Duodenal mucosa (tissue), 2 donors: ENCODE measurements at regions not wholly inside any gene's neighbourhood (a gene's known extent, or its start where the extent isn't known, plus 50 kb on each side); places are given as distances from the start of the nearest gene placed in this dataset.

Experiments
- H3K27ac ChIP-seq: one replicate; pipeline ENCODE4 v1.7.0; 2013; ENCODE audit warnings: low read depth, low read length
- H3K27me3 ChIP-seq, 2 donors: one replicate each; pipeline ENCODE4 v1.7.0; 2013; ENCODE audit warnings: low read length in 2 of 2, control low read depth in 1 of 2; ENCODE audit not compliant: insufficient read depth in 2 of 2, control insufficient read depth in 1 of 2
- H3K36me3 ChIP-seq, 2 donors: one replicate each; pipeline ENCODE4 v1.7.0; 2013; ENCODE audit warnings: low read length in 2 of 2, control low read depth in 1 of 2; ENCODE audit not compliant: insufficient read depth in 2 of 2, control insufficient read depth in 1 of 2
- H3K4me1 ChIP-seq, 2 donors: one replicate each; pipeline ENCODE4 v1.7.0; 2013; ENCODE audit warnings: low read length in 2 of 2, control low read depth in 1 of 2; ENCODE audit not compliant: insufficient read depth in 2 of 2, control insufficient read depth in 1 of 2
- H3K4me3 ChIP-seq, 2 donors: one replicate each; pipeline ENCODE4 v1.7.0; 2013; ENCODE audit warnings: low read length in 2 of 2, low read depth in 1 of 2
- H3K9ac ChIP-seq, 2 donors: one replicate each; pipeline ENCODE4 v1.7.0; 2013; ENCODE audit warnings: low read length in 2 of 2, low read depth in 1 of 2
- H3K9me3 ChIP-seq, 2 donors: one replicate each; pipeline ENCODE4 v1.7.0; 2013; ENCODE audit warnings: low read length in 2 of 2, control low read depth in 1 of 2; ENCODE audit not compliant: control insufficient read depth in 1 of 2

DNA sequence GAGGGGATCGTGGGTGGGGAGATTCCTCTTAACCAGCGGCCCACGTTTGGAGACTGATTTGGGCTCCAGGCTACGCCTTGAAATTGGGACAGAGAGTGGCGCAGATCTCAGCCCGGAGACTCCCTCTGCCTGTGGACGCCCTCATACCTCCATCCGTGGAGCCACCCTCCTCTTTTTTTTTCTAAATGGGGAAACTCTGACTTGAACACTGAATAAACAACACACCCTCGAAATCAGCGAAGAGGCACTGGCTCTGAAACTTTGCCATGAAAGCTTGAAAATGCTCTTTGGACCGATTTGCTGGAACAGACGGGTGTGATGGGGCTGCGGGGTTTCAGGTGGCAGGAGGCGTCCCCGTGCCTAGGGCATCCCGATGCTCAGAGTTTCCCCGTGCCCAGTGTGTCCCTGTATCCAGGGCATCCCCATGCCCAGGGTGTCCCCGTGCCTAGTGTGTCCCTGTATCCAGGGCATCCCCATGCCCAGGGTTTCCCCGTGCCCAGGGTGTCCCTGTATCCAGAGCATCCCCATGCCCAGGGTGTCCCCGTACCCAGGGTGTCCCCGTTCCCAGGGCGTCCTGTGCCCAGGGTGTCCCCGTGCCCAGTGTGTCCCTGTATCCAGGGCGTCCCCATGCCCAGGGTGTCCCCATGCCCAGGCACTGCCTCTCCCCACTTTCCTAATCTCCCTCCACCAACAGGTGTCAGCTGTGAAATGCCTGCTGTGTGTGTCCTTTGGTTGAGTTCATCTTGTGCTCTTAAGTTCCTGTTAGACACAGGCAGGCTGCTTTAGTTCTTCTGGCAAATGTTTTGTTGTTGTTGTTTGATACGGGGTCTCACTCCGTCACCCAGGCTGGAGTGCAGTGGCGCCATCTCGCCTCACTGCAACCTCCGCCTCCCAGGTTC, 187.0 kb downstream of the SEC14L1 start:
- Histone ChIP-seq H3K36me3 (no peaks in the 10 kb centered on the region), H3K27ac (no peak overlapping the region), H3K9ac (no peak overlapping the region), H3K4me1 (peaks cover 75 to 85% of the 10 kb centered on the region in 2 donors), H3K4me3 (no peak overlapping the region), H3K27me3 (no peaks in the 10 kb centered on the region), H3K9me3 (no peaks in the 10 kb centered on the region)

DNA sequence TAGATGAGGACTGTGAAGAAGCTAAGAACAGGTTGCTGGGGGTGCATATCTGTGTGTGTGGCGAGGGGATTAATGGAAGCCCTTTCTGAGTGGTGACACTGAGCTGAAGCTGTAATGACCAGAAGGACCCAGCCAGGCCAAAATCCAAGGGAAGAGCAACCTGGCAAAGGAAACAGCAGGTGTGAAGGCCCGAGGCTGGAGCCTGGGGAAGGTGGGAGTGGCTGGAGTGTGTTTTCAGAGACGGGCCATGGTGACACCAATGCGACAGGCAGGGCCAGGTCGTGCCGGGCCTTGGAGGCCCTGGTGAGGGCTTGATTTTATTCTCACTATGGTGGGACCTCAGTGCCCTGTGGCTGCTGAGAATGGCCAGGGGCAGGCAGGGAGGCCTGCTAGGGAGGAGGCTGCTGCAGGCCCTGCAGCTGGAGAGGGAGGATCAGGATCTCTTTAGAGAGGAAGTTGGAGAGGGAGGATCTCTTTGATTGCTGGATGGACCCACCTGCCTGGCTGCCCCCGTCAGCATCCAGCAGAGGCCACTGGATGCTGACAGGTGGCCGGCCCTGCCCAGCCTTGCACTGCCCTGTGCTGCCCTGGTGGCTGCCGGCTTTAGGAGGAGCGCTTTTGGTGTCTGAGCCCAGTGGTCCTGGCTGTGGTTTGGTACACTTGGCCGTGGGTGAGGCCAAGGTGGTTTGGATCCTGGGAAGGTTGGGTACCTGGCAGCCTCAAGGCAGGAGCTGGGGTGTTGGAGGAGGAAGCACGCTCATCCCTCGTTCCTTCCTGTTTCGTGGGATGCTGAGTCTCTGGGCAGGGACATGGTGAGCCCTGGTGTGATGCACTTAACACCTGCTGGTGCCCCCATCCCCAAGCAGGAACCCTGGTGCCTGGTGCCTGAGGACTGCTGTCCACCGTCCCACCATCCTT, 188.3 kb downstream of the SEC14L1 start:
- Histone ChIP-seq H3K27me3 (no peaks in the 10 kb centered on the region), H3K4me3 (no peak overlapping the region), H3K4me1 (peaks cover 68 to 72% of the 10 kb centered on the region in 2 donors), H3K36me3 (no peaks in the 10 kb centered on the region), H3K9ac (no peak overlapping the region), H3K9me3 (no peaks in the 10 kb centered on the region), H3K27ac (no peak overlapping the region)

DNA sequence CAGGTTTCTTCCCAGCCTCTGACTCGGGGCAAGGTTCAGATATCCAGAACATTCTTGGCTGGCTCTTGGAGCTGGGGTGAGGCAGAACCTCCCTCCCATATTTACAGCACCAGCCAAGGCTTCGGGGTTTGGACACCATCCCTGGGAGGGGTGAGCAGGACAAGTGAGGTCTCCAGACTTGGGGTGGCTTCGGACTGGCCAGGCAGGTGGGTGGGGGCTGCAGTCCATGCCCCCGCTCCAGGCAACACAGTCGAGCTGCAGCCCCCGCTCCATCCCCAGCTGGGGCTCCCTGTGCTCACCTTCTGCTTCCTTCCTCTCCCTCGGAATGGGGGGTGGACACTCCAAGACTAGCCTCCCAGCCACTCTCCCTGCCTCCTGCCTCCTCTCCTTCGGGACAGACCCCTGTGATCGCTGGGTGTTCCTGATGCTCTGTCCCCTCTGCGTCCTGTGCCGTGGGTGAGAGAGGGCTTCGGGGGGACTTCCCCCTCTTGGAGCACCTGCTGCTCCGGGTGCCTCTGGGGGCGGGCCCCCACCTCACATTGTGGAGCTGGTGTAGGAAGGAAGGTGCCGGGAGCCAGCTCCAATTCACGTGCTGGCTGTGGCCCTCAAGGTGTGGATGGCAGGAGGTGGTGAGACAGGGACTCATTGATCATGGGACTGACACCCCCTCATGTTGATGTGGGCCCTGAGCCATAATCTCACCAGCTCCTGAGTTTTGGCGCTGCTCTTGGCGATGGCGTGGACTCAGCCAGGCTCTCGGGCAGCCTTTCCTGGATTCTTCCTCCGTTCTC, 189.2 kb downstream of the SEC14L1 start:
- H3K27ac ChIP-seq: no peak overlapping the region
- no peaks in the 10 kb centered on the region for H3K27me3 ChIP-seq
- peaks cover 60 to 64% of the 10 kb centered on the region in 2 donors for H3K4me1 ChIP-seq
- H3K9me3 ChIP-seq: no peaks in the 10 kb centered on the region
- no peak overlapping the region for H3K4me3 ChIP-seq
- H3K9ac ChIP-seq: no peak overlapping the region
- H3K36me3 ChIP-seq: no peaks in the 10 kb centered on the region

DNA sequence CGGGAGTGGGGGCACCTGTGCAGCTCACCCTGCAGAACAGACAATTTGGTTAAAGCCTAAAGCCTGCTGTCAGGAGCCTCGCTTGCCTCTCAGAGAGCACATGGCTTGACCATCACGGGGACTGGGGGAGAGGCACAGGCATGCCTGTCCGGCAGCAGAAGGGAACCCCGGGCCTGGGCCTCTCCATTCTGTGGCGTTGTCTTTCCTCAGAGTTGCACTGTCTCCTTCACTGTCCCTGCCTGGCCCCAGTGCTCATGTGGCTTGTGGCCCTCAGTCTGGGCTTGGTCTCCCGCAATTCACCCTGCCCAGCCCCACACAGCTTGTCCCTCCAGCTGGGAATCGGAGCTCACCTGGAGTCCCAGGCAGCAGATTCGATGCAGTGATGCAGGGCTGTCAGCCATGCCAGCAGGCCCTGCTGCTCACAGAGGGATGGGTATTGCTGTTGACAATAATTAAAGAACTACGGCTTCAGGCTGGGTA, 189.9 kb downstream of the SEC14L1 start:
- H3K36me3 ChIP-seq: no peaks in the 10 kb centered on the region
- H3K27me3 ChIP-seq: no peaks in the 10 kb centered on the region
- H3K9me3 ChIP-seq: no peaks in the 10 kb centered on the region
- H3K27ac ChIP-seq: no peak overlapping the region
- H3K4me3 ChIP-seq: no peak overlapping the region
- peaks cover 53 to 57% of the 10 kb centered on the region in 2 donors for H3K4me1 ChIP-seq
- no peak overlapping the region for H3K9ac ChIP-seq

DNA sequence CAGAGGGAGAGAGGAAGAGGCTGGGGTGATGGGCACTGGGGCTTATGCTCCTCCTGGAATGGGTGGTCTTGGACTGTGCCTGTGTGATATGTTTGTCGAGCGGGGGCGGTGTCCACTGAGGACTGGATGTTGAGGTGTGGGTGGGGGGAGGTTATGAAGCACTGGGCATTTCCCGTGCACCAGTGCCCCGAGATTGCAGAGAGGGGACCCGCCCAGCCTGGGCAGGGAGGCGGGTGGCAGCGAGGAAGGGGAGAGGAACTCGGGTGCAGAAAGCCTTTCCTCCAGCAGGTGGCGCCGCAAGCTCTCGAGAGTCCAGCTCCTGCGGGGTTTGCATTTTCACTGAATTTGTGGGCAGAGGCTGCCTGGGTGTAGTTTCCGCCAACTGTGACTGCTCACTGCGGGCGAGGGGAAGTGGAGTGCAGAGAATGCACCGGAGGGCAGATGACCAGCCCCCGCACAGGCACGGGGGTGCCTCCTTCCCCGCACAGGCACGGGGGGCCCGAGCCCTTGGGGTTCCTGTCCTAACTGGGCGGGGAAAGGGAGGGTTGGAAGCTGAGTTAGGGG, 190.6 kb downstream of the SEC14L1 start:
- peak overlapping the region; percentile 45 for H3K27ac ChIP-seq
- H3K9ac ChIP-seq: peak overlapping the region in 1 of 2 donors; percentile 54
- H3K4me3 ChIP-seq: peak overlapping the region; percentile 45 to 53
- no peaks in the 10 kb centered on the region for H3K9me3 ChIP-seq
- no peaks in the 10 kb centered on the region for H3K27me3 ChIP-seq
- H3K36me3 ChIP-seq: no peaks in the 10 kb centered on the region
- peaks cover 45 to 49% of the 10 kb centered on the region in 2 donors for H3K4me1 ChIP-seq

DNA sequence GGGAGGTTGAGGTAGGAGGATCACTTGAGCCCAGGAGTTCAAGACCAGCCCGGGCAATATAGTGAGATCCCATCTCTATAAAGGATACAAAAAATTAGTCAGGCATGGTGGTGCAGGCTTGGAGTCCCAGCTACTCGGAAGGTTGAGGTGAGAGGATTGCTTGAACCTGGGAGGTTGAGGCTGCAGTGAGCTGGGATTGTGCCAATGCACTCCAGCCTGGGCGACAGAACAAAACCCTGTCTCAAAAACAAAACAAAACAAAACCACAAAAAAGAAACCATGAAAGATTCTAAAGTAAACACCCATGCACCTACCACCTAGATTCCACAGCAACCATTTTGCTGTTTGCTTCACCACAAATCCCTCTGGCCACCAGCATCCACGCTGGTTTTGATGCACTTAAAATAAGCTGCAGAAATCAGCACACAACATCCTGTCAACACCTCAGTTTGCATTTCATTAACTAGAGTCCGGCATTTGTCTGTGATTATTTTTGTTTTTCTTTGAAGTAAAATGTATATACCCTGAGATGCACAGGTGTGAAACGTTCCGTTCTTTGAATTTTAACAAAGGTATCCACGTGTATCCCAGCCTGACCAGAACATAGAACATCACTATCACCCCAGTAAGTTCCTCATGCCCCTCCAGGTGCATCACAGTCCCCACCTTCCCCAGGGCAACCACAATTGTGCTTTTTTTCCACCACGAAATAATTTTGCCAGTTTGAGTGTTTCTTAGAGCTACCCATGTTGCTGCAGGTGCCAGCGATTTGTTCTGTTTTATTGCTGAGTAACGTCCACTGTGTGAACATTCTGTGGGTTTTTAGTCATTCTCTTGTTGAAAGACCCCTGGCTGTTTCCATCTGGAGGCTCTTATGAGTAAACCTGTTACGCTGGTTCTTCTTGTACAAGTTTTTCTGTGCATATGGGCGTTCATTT, 191.5 kb downstream of the SEC14L1 start:
- Histone ChIP-seq H3K4me3 (peak overlapping the region in 1 of 2 donors; percentile 45), H3K27me3 (no peaks in the 10 kb centered on the region), H3K36me3 (no peaks in the 10 kb centered on the region), H3K9ac (peak overlapping the region in 1 of 2 donors; percentile 3), H3K9me3 (no peaks in the 10 kb centered on the region), H3K27ac (no peak overlapping the region), H3K4me1 (peaks cover 36 to 43% of the 10 kb centered on the region in 2 donors)

DNA sequence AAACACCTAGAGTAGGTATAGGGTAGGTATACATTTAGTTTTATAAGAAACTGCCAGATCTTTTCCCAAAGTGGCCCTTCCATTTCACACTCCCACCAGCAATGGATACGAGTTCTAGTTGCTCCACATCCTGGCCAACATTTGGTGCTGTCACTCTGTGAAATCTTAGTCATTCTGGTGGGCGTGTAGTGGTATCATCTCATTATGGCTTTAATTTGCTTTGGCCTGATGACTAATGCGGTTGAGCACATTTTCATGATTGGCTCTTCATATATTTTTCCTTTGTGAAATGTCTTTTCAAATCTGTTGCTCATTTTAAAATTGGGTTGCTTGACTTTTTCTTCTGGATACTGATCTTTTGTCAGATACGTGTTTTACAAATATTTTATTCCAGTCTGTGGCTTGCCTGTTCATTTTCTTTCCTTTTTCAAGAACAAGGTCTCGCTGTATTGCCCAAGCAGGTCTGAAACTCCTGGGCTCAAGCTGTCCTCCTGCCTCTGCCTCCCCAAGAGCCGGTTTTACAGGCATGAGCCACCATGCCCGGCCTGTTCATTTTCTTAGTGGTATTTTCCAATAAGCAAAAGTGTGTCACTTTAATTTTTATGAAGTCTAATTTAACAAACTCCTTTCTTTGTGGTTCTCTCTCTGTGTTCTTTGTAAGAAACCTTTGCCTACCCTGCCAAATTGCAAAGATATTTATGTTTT, 192.4 kb downstream of the SEC14L1 start:
- no peaks in the 10 kb centered on the region for H3K9me3 ChIP-seq
- no peak overlapping the region for H3K9ac ChIP-seq
- peaks cover 28 to 37% of the 10 kb centered on the region in 2 donors for H3K4me1 ChIP-seq
- no peak overlapping the region for H3K27ac ChIP-seq
- H3K36me3 ChIP-seq: no peaks in the 10 kb centered on the region
- no peak overlapping the region for H3K4me3 ChIP-seq
- H3K27me3 ChIP-seq: no peaks in the 10 kb centered on the region

DNA sequence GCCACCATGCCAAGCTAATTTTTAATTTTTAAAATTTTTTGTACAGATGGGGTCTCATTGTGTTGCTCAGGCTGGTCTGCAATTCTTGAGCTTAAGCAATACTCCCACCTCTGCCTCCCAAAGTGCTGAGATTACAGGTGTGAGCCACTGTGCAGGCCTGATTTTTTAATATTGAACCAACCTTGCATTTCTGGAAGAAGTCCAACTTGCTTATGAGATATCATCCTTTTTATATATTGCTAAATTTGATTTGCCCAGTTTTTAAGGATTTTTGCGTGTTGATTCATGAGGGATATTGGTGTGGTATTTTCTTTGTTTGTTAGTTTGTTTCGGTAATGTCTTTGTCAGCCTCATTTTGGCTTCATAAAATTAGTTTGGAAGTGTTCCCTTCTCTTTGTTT, 196.4 kb downstream of the SEC14L1 start:
- Histone ChIP-seq H3K36me3 (no peaks in the 10 kb centered on the region), H3K4me1 (peaks cover 6 to 11% of the 10 kb centered on the region in 2 donors), H3K27ac (no peak overlapping the region), H3K27me3 (no peaks in the 10 kb centered on the region), H3K4me3 (no peak overlapping the region), H3K9ac (no peak overlapping the region), H3K9me3 (no peaks in the 10 kb centered on the region)
